ENCODE measurements at regions not wholly inside any gene's neighbourhood (a gene's known extent, or its start where the extent isn't known, plus 50 kb on each side); places are given as distances from the start of the nearest gene placed in this dataset.

GRCh38 chr7:94054130-94054529 is 50.0 kb upstream of the BET1 start:
- DNase-seq = no peak

- no peak for DNase-seq
These were observed 51.8 kb upstream of the BET1 start for GRCh38 chr7:94055963-94056362.

GRCh38 chr7:94056796-94057207 is 52.6 kb upstream of the BET1 start:
- DNase-seq = no peak

- DNase-seq = no peak
These were observed 53.8 kb upstream of the BET1 start for GRCh38 chr7:94057955-94058354.

- no peak for DNase-seq
These were observed 55.6 kb upstream of the BET1 start for GRCh38 chr7:94059746-94060145.

- no peak for DNase-seq
These were observed 56.6 kb upstream of the BET1 start for GRCh38 chr7:94060752-94061151.

GRCh38 chr7:94061326-94061725 is 57.2 kb upstream of the BET1 start:
- no peak for DNase-seq

GRCh38 chr7:94062372-94062771 is 58.2 kb upstream of the BET1 start:
- DNase-seq = no peak

GRCh38 chr7:94064541-94065191 is 60.5 kb upstream of the BET1 start:
- DNase-seq = no peak

- no peak for DNase-seq
These were observed 62.9 kb upstream of the BET1 start for GRCh38 chr7:94067047-94067446.

GRCh38 chr7:94067506-94067905 is 63.4 kb upstream of the BET1 start:
- DNase-seq = no peak

GRCh38 chr7:94069162-94069739 is 65.1 kb upstream of the BET1 start:
- no peak for DNase-seq

- no peak for DNase-seq
These were observed 76.4 kb upstream of the BET1 start for GRCh38 chr7:94080551-94080950.

GRCh38 chr7:94082126-94082525 is 78.0 kb upstream of the BET1 start:
- DNase-seq = no peak

- DNase-seq = peak in 15 of 58 donors; percentile 1 to 31 (median 5)
These were observed 83.7 kb upstream of the BET1 start for GRCh38 chr7:94087664-94088352.

GRCh38 chr7:94088560-94088959 is 84.4 kb upstream of the BET1 start:
- DNase-seq = no peak

GRCh38 chr7:94089806-94090205 is 85.7 kb upstream of the BET1 start:
- no peak for DNase-seq

- no peak for DNase-seq
These were observed 88.8 kb upstream of the BET1 start for GRCh38 chr7:94092980-94093379.

GRCh38 chr7:94094298-94094697 is 90.1 kb upstream of the BET1 start:
- DNase-seq = no peak

- DNase-seq = no peak
These were observed 91.3 kb upstream of the BET1 start for GRCh38 chr7:94095316-94096009.

- DNase-seq = no peak
These were observed 95.5 kb upstream of the BET1 start for GRCh38 chr7:94099679-94100078.

GRCh38 chr7:94100723-94101345 is 96.7 kb upstream of the BET1 start:
- DNase-seq = peak in 1 of 58 donors; percentile 3

Data from anterior cingulate cortex (tissue), 58 donors.